GM19240 (cell line): ENCODE measurements at regions not wholly inside any gene's neighbourhood (a gene's known extent, or its start where the extent isn't known, plus 50 kb on each side); places are given as distances from the start of the nearest gene placed in this dataset.
A peak's percentile ranks its signal among the peaks of the same experiment; 100 is the strongest.

Source experiments
- DNase-seq: peaks from one replicate; pipeline ENCODE4 v3.0.0; 2011; ENCODE audit warnings: low spot score; ENCODE audit not compliant: insufficient read length

DNA sequence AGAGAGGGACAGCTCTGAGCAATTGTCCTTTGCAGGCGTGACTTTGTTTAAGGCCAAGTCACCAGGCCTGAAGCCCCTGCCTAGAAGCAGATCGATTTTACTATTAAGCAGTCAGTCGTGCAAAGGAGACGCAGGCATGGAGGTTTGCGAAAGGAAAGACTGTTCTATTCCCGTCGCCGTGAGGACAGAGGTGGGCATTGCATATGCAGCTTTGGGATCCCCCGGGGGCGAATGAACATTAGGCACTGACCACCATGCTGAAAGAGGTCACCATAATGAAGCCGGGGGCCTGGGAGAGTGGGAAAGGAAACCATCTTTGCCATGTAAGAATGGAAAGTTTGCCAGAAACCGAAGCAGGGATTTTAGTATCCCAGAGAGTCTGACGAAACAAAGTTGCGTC is 231.6 kb downstream of the BCL11A start:
- DNase-seq, result no peak

DNA sequence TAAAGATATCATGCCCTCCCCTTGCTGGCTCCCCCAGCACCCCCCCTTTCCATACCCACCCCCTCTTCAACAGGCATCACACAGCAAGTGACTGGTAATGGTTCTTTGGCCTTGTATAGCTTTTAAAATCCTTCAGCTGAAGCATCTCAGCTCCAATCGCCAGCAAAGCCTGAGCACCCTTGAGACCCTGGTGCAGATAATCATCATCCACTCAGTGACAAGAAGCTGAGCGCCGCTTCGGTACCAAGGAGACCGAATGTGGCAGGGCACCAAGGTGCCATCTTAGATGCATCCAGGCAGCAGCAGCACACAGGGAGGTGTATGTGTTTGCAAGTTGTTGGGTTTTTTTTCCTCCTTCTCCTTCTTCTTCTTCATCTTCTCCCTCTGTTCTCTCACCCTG is 232.7 kb downstream of the BCL11A start:
- DNase-seq, result no peak

DNA sequence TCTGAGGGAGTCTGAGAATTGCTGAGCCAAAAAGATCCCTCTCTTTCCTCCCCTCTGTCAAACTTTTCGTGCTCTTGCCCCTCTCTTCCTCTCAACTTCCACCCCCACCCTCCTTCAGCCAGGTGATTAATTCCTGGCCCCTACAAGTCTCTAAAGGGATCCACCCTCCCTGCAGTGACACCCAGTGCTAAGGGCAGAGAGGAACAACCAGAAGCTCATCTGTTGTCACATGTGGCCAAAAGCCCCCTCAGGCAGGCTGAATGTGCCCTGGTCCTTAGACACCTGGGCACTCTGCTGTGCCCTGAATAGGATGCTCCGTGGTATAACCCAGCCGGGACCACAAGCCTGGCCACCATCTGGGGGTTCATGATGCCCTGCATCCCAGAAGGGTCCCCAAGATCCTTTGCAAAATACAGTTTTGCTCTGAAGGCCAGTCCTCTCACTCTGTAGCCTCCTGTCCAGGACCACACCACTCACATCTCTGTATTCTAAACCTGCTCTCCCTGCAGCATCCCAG is 234.4 kb downstream of the BCL11A start:
- DNase-seq, result no peak

DNA sequence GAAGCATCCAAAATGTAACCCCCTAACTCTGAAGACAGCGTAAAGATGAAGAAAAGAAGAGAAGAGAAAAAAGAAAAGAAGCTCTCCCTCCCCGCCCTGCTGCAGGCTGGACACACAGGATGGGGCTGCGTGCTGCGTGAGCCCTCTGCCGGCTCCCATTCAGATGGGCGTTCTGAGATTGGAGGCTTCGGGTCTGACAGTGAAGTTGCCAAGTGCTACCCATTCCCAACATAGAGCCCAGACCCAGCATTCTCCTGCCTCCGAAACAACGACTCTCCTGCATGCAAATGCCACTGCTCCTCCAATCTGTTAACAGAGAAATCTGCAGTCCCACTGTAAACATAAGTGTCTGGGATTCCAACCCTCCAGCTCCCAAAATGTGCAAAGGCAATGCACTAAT is 234.9 kb downstream of the BCL11A start:
- DNase-seq, result no peak

DNA sequence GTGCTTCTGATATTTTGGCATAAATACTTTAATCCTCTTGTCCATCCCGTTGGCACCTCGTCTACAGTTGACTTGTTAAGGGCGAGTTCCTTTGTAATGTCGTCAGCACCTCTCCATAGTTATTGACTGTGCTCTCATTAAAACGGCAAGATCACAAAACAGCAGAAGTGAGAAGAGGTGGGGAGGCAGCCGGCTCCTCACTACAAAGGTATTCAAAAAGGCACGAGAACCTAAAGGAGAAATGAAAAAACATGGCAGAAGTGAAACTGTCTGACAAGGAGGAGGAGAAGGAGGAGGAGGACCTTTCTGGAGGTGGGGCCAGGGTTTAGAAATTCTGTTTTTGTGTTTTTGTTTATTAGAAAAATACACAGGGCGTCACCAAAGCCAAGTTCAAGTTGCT is 235.6 kb downstream of the BCL11A start:
- peak; percentile 14 for DNase-seq

DNA sequence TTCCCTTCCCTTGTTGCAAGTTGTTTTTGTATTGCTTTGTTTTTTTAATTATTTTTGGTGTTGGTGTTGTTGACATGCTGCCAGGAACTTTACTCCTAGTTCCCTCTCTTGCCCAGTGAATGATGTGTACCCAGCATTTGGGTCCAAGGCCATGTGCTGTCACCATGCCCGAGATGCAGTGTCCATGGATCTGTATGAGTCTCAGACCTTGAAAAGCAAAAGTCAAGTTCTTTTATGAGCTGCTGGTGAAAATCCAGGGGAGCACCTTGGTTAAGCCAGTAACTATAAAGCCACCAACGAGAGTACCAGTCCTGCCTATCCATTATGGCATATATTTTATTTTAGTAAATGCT is 236.4 kb downstream of the BCL11A start:
- DNase-seq, result no peak

DNA sequence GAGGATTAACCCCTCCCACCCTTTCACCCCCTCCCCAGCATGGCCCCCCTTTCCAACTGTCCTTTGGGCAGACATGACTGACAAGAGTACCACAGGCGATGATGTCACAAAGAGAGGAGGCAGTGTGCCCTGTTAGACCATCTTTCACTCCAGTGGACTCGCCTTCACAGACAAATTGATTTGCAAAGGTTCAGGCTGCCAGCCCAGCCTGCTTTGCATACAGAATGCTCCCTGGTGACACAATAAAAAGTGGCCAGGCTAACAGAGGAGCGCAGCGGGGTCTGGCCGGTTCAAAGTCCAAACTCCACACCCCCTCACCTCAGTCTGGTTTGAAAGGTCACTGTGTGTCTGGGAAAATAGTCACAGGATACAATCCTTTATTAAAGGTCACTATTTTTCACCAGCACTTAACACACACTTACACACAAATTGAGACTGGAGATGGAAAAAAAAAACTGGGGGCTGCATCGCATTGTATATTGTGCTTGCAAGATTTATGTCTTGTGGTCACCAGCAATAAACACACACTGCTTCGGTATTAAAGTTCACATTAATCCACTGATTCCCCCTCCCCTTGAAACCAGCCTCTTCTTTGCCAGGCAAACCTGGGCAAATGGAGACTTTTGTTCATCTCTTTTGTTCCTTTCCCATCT is 236.9 kb downstream of the BCL11A start:
- no peak for DNase-seq

DNA sequence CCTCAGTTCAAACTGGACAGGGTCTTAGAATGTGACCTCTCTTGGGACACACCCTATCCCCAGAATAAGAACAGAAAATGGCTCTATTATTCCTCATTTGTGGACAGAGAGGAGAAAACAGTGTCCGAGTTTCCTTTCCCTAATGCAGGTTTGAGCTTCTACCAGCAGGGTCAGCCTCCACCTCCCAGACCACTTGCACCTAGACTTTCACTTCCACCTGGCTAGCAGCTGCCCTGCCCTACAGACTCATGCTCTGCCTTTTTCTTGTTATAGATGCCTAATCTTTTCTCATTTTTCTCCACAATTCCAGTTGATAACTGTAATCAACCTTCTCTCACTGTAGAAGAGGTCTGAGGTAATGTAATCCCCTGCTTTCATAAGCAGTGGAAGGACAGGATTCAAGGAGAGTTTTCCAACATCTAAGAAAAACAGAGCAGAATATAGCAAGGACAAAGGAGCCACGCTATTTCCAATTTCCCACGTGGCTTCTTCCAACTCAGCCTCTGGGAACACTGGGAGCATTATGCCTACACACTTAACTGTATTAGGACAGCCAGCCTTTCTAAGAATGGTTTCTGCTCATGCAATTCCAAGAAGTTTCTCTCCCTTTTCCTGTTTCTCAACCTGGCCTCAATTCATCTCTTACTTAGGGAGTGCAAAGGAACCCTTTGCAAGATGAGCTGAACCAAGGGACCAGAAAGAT is 239.8 kb downstream of the BCL11A start:
- no peak for DNase-seq

DNA sequence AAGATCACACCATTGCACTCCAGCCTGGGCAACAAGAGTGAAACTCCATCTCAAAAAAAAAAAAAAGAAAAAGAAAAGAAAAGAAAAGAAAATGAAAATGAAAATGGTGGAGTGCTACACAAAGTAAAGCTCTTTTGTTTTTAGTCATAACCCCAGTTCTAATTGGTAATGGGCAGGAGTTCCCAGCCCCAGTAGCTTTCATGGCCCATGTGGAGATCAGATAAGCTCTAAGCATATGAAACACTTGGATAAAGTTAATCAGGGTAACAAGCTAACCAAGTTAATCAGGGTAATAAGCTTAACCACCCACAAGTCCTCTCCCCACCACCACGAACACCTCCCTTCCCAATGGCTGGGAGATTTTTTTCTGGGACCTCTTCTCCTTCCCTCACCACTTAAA is 240.8 kb downstream of the BCL11A start:
- peak; percentile 47 for DNase-seq

DNA sequence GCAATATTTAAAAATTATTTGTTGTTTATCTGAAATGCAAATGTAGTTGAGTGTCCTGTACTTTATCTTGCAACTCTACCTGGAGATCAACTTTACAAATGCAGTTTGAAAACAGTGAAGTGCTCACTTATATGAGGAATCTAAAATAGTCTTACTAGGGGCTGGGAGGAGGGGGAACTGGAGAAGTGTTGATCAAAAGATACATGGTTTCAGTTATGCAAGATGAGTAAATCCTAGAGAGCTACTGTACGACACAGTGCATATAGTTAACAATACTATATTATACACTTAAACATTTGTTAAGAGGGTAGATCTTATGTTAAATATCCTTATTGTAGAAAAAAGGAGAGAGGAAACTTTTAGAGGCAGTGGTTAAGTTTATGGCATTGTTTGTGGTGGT is 241.9 kb downstream of the BCL11A start:
- no peak for DNase-seq

DNA sequence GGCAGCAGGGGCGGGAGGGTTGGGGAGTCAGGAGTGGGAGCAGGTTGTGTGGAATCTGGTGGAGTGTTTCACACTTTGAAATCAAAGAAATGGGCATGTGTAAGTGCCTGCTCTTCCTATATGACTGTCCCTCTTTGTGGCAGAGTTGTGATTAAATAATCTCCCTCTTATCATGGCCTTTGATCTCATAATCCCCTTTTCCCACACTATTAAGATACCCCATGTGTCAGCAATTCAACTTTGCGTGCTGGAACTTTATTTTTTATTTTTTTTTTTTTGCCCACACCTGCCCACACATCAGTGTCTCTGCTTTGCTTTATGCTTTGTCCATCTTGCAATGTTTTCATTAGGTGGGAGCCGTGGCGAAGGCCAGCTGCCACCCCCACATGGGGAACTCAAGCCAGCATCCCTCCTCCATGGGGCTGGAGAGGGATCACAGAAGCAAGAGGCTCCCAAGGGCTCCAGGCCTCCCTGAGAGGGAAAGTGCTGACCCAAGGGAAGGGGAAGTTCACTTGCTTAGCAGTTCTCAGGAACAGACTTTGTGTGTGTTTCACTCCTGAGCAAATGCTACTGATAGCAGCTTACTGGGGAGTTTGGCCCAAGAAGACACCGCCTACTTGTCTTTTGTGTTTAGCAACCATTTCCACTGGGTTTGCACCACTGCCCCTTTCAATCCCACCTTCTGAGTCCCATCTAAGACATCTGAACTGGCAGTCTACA is 243.4 kb downstream of the BCL11A start:
- DNase-seq, result no peak

DNA sequence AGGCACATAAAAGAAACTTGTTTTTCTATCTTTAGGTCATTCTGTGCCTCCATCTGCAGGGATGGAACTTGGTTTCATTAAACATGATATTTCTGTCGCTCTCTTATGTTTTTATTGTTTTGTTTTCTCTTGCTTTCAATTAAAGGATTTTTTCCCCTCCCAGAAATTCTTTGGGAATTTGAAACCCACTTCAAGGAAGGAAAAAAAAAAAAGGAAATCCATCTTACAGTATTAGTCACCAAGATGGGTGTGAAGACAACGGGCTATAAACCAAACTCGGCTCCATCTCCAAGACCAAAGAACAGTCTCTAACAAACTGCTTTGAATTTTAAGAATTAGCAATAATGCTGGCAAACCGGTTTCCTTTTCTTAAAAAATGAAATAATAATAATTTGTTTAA is 244.1 kb downstream of the BCL11A start:
- DNase-seq, result no peak

DNA sequence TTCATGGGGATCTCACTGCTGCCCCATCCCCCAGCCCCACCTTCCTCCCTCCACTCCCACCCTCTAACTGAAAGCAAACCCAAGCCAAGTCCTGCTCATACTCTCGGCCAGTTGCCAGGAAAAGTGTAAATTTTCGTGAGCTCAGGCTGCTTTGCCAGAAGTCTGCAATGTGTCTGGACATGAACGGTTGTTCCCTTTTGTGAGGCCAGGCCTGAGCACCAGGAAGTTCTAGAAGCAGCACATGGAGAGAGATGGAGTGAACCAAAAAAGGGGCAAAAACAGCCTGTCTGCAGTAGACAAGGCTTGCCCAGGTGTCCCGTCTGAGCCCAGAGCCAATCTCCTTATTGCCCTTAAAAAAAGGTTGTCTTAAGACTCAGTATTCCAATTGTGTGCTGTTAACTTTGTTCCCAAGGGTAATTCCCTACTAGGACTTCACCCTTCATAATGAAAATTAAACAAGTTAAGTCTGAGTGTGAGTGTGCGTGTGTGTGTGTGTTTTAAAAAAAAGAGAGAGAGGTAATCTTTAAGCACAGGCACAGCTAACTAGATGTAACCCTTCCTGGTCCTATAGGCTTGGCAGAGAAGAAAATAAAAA is 247.1 kb downstream of the BCL11A start:
- no peak for DNase-seq

DNA sequence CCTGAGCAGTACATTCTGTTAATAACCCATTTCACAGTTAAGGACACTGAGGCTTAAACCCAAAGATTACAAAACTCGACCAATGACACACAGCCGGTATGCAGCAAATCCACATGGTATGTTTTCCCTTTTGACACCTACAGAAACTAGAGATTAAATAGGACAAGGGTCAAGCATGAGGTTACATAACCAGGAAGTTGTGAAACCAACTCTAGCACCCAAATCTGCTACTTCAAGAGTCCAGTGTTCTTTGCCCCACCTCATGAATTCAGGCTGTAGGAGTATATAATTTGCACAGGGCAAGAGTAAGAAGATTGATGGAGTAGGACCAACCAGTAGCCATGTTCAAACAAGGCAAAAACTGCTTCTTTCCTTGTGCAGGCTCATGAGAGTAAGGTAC is 249.8 kb downstream of the BCL11A start:
- no peak for DNase-seq

DNA sequence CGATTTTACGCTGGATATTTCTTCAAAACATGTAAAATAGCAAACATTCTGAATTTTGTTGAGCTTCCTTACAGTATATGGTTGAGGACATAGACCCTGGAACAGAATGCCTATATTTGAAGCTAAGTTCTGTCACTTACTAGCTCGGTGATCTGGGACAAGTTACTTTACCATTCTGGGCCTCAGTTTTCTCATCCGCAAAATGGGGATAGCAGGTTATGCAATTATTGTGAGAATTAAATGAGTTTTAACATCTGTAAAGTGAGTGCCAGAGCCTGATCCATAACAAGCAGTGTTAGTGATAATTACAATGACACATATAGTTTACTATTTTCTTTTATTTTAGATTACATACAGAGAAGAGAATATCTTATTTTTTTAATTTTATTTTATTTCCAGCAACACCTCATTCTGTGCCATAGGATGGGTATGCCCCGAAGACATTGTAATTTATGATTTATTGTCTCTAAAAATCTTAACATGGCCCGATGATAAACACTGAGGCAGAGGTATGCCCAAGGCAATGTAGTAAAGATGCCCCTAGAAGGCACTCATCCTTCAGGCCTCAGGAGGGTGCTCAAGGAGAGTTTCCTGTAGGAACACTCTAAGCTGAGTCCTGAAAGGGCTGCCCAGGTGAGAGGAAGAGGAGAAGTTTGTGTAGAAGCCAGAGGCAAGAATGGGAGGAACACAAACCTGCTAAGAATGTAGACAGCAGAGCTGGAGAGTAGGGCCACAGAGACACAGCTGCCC is 250.9 kb downstream of the BCL11A start:
- DNase-seq, result no peak

DNA sequence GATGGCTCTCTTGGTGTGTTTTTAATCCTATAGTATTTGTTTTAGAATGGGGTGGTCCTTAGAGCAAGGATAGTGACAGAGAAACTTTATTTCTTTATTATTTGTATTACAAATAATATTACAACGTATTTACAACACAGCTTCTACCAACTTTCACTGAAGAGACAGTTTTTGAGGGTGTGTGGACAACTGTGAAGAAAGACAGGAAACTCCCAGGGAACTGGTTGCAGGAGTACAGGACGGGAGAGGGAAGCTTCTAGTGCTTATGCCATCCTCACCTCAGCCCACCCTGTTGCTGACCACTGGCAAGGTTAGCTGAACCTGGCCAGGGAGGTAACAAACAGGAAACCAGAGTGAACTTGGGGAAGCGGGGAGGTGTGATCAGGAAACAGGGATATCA is 251.7 kb downstream of the BCL11A start:
- DNase-seq, result no peak

DNA sequence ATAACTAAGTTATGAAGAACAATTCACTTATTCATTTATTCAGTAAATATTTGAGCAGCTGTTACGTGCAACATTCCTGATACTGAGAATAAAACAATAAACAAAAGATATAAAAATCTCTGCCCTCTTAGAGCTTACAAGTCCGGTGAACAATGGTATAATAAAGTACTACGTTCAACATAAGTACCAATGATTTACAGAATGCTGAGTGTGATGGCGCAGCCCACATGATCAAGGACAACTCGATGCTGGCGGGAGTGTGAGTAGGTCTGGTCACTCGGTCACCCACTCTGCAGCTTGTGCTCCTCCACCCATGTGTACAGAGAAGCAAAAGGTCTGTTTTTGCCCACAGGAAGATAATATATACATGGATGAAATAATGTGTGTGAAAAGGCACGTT is 254.3 kb downstream of the BCL11A start:
- DNase-seq, result no peak

DNA sequence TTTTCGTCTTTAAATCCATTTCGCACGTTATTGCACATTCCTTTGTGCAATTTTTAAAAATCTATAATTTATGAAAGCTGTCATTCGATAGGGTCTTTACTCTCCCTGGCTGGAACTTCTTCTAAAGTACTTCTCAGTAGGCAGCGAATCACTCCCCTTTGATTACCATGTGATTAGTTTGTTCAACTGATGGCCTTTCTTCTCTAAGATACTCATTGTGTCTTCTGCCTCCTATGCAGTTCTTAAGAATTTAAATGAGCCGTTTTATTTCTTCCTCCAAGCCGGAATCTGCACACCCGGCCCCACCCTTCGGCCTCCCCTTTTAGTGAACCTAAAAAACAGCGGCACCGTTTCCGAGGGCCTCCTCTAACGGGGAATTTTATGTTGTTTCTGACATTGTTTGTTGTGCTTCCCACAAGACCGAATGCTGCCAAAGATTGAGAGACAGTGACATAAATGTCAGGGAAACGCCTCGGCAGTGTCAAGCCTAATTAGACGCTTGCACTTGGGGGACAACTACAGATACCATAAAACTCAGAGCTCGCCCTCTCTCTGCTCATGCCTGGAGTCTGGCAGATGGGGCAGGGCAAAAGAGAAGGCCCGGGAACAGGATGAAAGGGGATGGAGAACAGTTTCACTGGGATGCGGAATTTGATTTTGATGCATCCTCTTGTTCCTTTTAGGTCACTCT is 255.3 kb downstream of the BCL11A start:
- no peak for DNase-seq

DNA sequence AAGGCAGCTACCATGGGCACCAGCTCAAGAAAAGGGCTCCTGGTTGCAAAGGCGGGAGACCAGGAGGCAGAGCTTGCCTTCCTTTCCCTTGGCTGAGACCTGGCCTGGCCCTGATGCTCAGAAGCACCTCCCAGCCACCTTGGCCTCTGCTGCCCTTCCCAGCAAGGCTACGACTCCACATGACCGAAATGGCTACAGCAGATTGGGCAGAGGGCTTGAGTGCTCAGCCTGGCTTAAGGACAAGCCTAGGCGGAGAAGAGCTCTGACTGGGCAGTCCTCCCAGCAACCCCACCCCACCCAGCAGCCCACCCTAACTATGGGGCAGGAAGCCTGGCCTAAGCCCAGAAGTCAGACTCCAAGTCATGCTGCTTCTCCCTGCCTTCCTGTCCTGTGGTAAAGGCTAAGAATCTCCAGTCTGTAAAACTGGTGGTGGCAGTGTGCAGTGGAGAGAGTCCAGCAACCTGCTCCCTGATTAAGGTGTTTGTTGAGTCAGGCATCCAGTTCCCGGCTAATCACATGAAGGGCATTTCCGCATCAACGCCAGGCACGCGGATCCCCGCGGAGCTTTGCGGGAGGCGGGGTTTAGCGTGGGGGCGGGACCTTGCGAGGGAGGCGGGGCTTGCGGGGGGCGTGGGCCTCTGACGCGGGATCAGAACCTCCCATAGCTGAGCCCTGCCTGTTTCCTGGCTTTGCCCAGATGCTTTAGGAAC is 256.0 kb downstream of the BCL11A start:
- DNase-seq, result no peak

DNA sequence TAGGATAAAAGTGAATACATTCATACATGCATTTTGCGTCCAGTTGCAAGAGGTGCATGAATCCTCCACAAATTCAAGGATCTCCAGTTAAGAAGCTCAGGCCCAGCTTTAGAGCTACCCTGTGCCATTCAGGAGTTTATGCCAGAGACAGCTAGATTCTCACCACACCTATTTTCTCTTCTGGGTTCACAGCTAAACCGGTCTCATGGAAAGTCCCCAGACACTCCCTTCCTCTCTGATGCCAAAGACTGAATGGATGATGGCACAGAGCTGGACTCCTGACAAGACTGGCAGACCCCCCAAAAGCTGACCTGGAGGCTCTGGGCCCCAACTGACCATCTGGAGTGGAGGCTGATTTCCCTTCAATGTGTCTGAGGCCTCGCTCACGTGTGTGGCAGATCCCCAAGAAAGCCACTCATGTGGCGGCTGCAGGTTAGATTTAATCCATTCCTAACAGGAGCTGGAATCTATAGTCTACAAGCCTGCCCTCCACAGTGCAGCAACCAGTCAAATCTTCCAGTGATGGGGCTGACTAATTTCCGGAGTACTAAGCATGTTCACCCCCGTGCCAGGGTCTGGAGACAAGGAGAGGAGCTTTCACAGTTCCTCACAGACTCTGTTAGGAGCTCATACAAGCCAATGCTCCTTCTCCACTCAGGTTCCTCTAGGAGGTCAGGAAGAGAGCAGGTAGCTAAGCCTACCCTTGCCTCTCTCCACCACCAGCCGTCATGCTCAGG is 257.1 kb downstream of the BCL11A start:
- DNase-seq, result no peak
